Natural killer cell (primary cell): ENCODE measurements at regions not wholly inside any gene's neighbourhood (a gene's known extent, or its start where the extent isn't known, plus 50 kb on each side); places are given as distances from the start of the nearest gene placed in this dataset.

ENCODE experiments used
- ATAC-seq, 3 donors: fragments of 150-1000 bp in 2 of 3; fragments of 200-7000 bp in 1 of 3; cut with Tn5 transposase; 1 replicate in 1 of 3; 2 replicates in 2 of 3; pipeline ENCODE4 v1.10.0; 2021; ENCODE audit warnings: mild to moderate bottlenecking in 2 of 3, moderate library complexity in 2 of 3
- DNase-seq, 2 donors: peaks; one replicate each; pipeline versions ENCODE4 v3.0.0 to v3.0.0-alpha.2; 2013 to 2021; ENCODE audit warnings: mixed read lengths in 1 of 2
- H3K27ac ChIP-seq: one replicate; pipeline ENCODE4 v1.5.1; 2013; ENCODE audit warnings: mild to moderate bottlenecking, low read length
- H3K27me3 ChIP-seq: one replicate; pipeline ENCODE4 v1.6.1; 2013; ENCODE audit warnings: low read length; ENCODE audit not compliant: control insufficient read depth, insufficient read depth
- H3K36me3 ChIP-seq: one replicate; pipeline ENCODE4 v1.6.1; 2013; ENCODE audit warnings: low read length; ENCODE audit not compliant: control insufficient read depth, insufficient read depth
- H3K4me1 ChIP-seq: one replicate; pipeline ENCODE4 v1.6.1; 2013; ENCODE audit warnings: low read length; ENCODE audit not compliant: control insufficient read depth, insufficient read depth
- H3K4me3 ChIP-seq: one replicate; pipeline ENCODE4 v1.5.1; 2013; ENCODE audit warnings: low read length
- H3K9me3 ChIP-seq: one replicate; pipeline ENCODE4 v1.6.1; 2013; ENCODE audit warnings: low read length; ENCODE audit not compliant: control insufficient read depth, insufficient read depth
- H3K27ac Mint-ChIP-seq, 2 donors: one replicate each; pipeline ENCODE4 v1.8.0; 2022; ENCODE audit warnings: mild to moderate bottlenecking in 2 of 2, mixed read lengths in 2 of 2, moderate library complexity in 1 of 2
- H3K27me3 Mint-ChIP-seq, 2 donors: one replicate each; pipeline ENCODE4 v1.8.0; 2022; ENCODE audit warnings: low read depth in 2 of 2, mixed read lengths in 2 of 2
- H3K36me3 Mint-ChIP-seq: one replicate; pipeline ENCODE4 v1.8.0; 2022; ENCODE audit warnings: mixed read lengths
- H3K4me1 Mint-ChIP-seq, 2 donors: one replicate each; pipeline ENCODE4 v1.8.0; 2022; ENCODE audit warnings: mixed read lengths in 2 of 2
- H3K4me3 Mint-ChIP-seq: one replicate; pipeline ENCODE4 v1.8.0; 2022; ENCODE audit warnings: mild to moderate bottlenecking, moderate library complexity, mixed read lengths
- H3K9me3 Mint-ChIP-seq, 2 donors: one replicate each; pipeline ENCODE4 v1.8.0; 2022; ENCODE audit warnings: mixed read lengths in 2 of 2
- CTCF ChIP-seq: fragments of 200-600 bp; IDR thresholded peaks from one replicate; pipeline ENCODE4 v1.8.0; 2022; ENCODE audit warnings: antibody characterized with exemption
- WGBS: methylation state at CpG from one replicate; pipeline ENCODE4 v1.1.7; 2013; ENCODE audit warnings: missing lambda C conversion rate; ENCODE audit not compliant: insufficient coverage; 5-methylcytosine and 5-hydroxymethylcytosine counted together
- intact Hi-C: fragments of 100-400 bp; cut with micrococcal nuclease; formaldehyde crosslinking; loops from one replicate; pipeline ENCODE4 v1.14.2; 2022

GRCh38 chr1:22341791-22342605, 109.7 kb upstream of the ZBTB40 start:
- DNase-seq (no peak), ATAC-seq (no peak)
- peaks cover 39 to 45% of the 10 kb centered on the region in 2 donors for H3K27me3 Mint-ChIP-seq
- H3K36me3 Mint-ChIP-seq = no peaks in the 10 kb centered on the region
- TF ChIP-seq CTCF = no peak
- H3K27ac Mint-ChIP-seq = no peak overlapping the region
- intact Hi-C loops = no loop called here
- H3K27me3 ChIP-seq = peaks cover 4% of the 10 kb centered on the region
- H3K4me3 ChIP-seq = no peak overlapping the region
- H3K4me1 Mint-ChIP-seq = peaks cover 0 to 15% of the 10 kb centered on the region in 2 donors
- 11% methylated on average over 28 of the region's 28 CpGs for WGBS
- no peaks in the 10 kb centered on the region for H3K4me1 ChIP-seq
- no peak overlapping the region for H3K4me3 Mint-ChIP-seq
- H3K9me3 ChIP-seq = no peaks in the 10 kb centered on the region
- H3K36me3 ChIP-seq = no peaks in the 10 kb centered on the region
- no peaks in the 10 kb centered on the region for H3K9me3 Mint-ChIP-seq
- H3K27ac ChIP-seq = no peak overlapping the region

- Mint-ChIP-seq H3K27ac (no peak overlapping the region), H3K4me1 (peaks cover 0 to 15% of the 10 kb centered on the region in 2 donors), H3K36me3 (no peaks in the 10 kb centered on the region), H3K9me3 (no peaks in the 10 kb centered on the region), H3K27me3 (peaks cover 40 to 48% of the 10 kb centered on the region in 2 donors), H3K4me3 (no peak overlapping the region)
- Histone ChIP-seq H3K27me3 (peaks cover 4% of the 10 kb centered on the region), H3K27ac (no peak overlapping the region), H3K4me1 (no peaks in the 10 kb centered on the region), H3K9me3 (no peaks in the 10 kb centered on the region), H3K4me3 (no peak overlapping the region), H3K36me3 (no peaks in the 10 kb centered on the region)
- ATAC-seq (no peak), DNase-seq (no peak)
- no peak for TF ChIP-seq CTCF
- 71% methylated on average over 8 of the region's 8 CpGs for WGBS
- intact Hi-C loops = no loop called here
Observed at GRCh38 chr1:22342734-22343191, 108.9 kb upstream of the ZBTB40 start.

- H3K4me3 ChIP-seq = no peak overlapping the region
- no peaks in the 10 kb centered on the region for H3K36me3 Mint-ChIP-seq
- no peak for TF ChIP-seq CTCF
- no peaks in the 10 kb centered on the region for H3K36me3 ChIP-seq
- DNase-seq (no peak), ATAC-seq (no peak)
- H3K27ac ChIP-seq = no peak overlapping the region
- 80% methylated on average over 29 of the region's 29 CpGs for WGBS
- H3K27me3 ChIP-seq = peaks cover 6% of the 10 kb centered on the region
- no peaks in the 10 kb centered on the region for H3K4me1 ChIP-seq
- no peak overlapping the region for H3K4me3 Mint-ChIP-seq
- peaks cover 46 to 57% of the 10 kb centered on the region in 2 donors for H3K27me3 Mint-ChIP-seq
- no peak overlapping the region for H3K27ac Mint-ChIP-seq
- peaks cover 0 to 15% of the 10 kb centered on the region in 2 donors for H3K4me1 Mint-ChIP-seq
- no peaks in the 10 kb centered on the region for H3K9me3 ChIP-seq
- no peaks in the 10 kb centered on the region for H3K9me3 Mint-ChIP-seq
- intact Hi-C loops = no loop called here
Observed at GRCh38 chr1:22343456-22344328, 108.0 kb upstream of the ZBTB40 start.
